Adrenal gland (tissue), 5 donors: ENCODE measurements at regions not wholly inside any gene's neighbourhood (a gene's known extent, or its start where the extent isn't known, plus 50 kb on each side); places are given as distances from the start of the nearest gene placed in this dataset.

ENCODE experiments used
- POLR2A ChIP-seq, 2 donors: fragments of 450-650 bp; IDR thresholded peaks; one replicate each; pipeline ENCODE4 v1.6.1; 2017; ENCODE audit warnings: antibody characterized with exemption in 2 of 2, mild to moderate bottlenecking in 2 of 2, moderate library complexity in 1 of 2
- TF ChIP-seq, protein P1 (sequence below), 6 experiments: fragments of 450-650 bp in 4 of 6; fragments of 200-600 bp in 2 of 6; sonication (generic) in 1 of 6; IDR thresholded peaks; 1 replicate in 5 of 6; 2 replicates in 1 of 6; pipeline versions ENCODE4 v1.5.1 to v1.8.0; 2016 to 2021; ENCODE audit warnings: antibody characterized with exemption in 6 of 6, mild to moderate bottlenecking in 2 of 6, moderate library complexity in 1 of 6
- donor health status: DM: no; HTN: no; CAD: no.

DNA sequence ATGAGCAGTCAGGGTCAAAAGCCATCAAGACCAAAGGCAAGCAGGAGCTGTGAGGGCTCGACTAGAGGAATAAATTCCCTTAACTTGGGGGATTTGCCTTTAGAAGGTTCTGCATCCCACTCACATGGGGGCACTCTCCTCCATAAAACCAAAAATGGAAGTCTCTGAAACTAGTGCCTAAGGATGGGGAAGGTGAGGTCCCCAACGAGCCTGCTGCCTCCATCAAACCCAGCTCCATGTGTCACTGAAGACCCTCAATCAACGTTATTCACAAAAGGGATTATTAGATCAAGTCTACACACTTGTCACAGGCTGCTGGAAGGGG, 254.9 kb upstream of the NCKAP5 start:
- TF ChIP-seq, protein P1, sequence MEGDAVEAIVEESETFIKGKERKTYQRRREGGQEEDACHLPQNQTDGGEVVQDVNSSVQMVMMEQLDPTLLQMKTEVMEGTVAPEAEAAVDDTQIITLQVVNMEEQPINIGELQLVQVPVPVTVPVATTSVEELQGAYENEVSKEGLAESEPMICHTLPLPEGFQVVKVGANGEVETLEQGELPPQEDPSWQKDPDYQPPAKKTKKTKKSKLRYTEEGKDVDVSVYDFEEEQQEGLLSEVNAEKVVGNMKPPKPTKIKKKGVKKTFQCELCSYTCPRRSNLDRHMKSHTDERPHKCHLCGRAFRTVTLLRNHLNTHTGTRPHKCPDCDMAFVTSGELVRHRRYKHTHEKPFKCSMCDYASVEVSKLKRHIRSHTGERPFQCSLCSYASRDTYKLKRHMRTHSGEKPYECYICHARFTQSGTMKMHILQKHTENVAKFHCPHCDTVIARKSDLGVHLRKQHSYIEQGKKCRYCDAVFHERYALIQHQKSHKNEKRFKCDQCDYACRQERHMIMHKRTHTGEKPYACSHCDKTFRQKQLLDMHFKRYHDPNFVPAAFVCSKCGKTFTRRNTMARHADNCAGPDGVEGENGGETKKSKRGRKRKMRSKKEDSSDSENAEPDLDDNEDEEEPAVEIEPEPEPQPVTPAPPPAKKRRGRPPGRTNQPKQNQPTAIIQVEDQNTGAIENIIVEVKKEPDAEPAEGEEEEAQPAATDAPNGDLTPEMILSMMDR (IDR thresholded peaks at IDR 0.05): no peak
- TF ChIP-seq POLR2A (IDR thresholded peaks at IDR 0.05): no peak
